ENCODE measurements at regions not wholly inside any gene's neighbourhood (a gene's known extent, or its start where the extent isn't known, plus 50 kb on each side); places are given as distances from the start of the nearest gene placed in this dataset.

DNA sequence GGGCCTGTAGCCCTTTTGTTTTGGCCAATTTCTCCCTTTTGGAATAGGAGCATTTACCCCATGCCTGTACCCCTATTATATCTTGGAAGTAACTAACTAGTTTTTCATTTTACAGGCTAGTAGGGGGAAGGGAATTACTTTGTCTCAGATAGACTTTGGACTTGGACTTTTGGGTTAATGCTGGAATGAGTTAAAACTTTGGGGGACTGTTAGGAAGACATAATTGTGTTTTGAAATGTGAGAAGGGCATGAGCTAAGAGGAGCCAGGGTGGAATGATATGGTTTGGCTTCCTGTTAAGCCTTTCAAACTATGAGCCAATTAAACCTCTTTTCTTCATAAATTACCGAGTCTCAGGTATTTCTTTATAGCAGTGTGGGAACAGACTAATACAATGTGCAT, 168.1 kb downstream of the FGF1 start:
- no peak for DNase-seq
- WGBS (ENCODE audit: insufficient coverage) = no CpG with 5 or more reads among the region's 1 CpG
- Histone ChIP-seq H3K4me3 (replicated peaks in 1 of 3; ENCODE audit: low read depth in 2 of 3, low read length in 3 of 3) (no peak overlapping the region), H3K9me3 (replicated peaks in 1 of 2; ENCODE audit: control insufficient read depth in 1 of 2, insufficient read depth in 1 of 2, low read length in 2 of 2) (peaks cover 0 to 6% of the 10 kb centered on the region in 2 donors), H3K9ac (ENCODE audit: insufficient read depth, low read length, poor library complexity, severe bottlenecking) (no peak overlapping the region), H2AFZ (ENCODE audit: insufficient read depth, low read depth, low read length, poor library complexity, severe bottlenecking) (no peak overlapping the region), H3K4me2 (replicated peaks; ENCODE audit: extremely low read depth, low read length, poor library complexity, severe bottlenecking) (no peak overlapping the region), H4K20me1 (ENCODE audit: insufficient read depth, low read length) (no peaks in the 10 kb centered on the region), H3K27ac (ENCODE audit: low read depth in 1 of 2, low read length in 2 of 2) (no peak overlapping the region), H3K27me3 (ENCODE audit: control insufficient read depth in 2 of 2, insufficient read depth in 2 of 2, low read length in 2 of 2) (no peaks in the 10 kb centered on the region), H3K79me2 (ENCODE audit: insufficient read depth, low read length) (no peaks in the 10 kb centered on the region), H3K36me3 (replicated peaks in 1 of 2; ENCODE audit: control insufficient read depth in 1 of 2, insufficient read depth in 2 of 2, low read length in 2 of 2) (no peaks in the 10 kb centered on the region), H3K4me1 (ENCODE audit: control insufficient read depth in 1 of 2, insufficient read depth in 2 of 2, low read length in 2 of 2) (no peaks in the 10 kb centered on the region)
- H3K27me3 Mint-ChIP-seq (ENCODE audit: low read depth in 3 of 3) = peaks cover 7 to 15% (median 8%) of the 10 kb centered on the region in 3 donors
- H3K27ac Mint-ChIP-seq = no peak overlapping the region
- H3K9me3 Mint-ChIP-seq = peaks cover 0 to 13% (median 7%) of the 10 kb centered on the region in 7 donors
- intact Hi-C loops (cut with micrococcal nuclease) = no loop called here
- H3K4me1 Mint-ChIP-seq = no peaks in the 10 kb centered on the region
- TF ChIP-seq, protein P1, sequence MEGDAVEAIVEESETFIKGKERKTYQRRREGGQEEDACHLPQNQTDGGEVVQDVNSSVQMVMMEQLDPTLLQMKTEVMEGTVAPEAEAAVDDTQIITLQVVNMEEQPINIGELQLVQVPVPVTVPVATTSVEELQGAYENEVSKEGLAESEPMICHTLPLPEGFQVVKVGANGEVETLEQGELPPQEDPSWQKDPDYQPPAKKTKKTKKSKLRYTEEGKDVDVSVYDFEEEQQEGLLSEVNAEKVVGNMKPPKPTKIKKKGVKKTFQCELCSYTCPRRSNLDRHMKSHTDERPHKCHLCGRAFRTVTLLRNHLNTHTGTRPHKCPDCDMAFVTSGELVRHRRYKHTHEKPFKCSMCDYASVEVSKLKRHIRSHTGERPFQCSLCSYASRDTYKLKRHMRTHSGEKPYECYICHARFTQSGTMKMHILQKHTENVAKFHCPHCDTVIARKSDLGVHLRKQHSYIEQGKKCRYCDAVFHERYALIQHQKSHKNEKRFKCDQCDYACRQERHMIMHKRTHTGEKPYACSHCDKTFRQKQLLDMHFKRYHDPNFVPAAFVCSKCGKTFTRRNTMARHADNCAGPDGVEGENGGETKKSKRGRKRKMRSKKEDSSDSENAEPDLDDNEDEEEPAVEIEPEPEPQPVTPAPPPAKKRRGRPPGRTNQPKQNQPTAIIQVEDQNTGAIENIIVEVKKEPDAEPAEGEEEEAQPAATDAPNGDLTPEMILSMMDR (IDR thresholded peaks at IDR 0.05) = no peak
- no peaks in the 10 kb centered on the region for H3K36me3 Mint-ChIP-seq
- H3K4me3 Mint-ChIP-seq = no peak overlapping the region

DNA sequence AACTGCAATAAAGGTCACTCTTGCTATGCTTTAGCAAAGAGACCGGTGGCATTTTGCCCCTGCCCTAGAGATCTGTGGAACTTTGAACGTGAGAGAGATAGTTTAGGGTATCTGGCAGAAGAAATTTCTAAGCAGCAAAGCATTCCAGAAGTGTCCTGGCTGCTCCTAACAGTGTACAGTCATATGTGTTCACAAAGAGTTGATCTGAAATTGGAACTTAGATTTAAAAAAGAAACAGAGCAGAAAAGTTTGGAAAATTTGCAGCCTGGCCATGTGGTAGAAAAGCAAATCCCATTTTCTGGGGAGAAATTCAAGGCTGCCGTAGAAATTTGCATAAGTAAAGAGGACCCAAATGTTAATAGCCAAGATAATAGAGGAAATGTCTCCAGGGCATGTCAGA, 169.2 kb downstream of the FGF1 start:
- DNase-seq = no peak
- Histone ChIP-seq H3K4me2 (replicated peaks; ENCODE audit: extremely low read depth, low read length, poor library complexity, severe bottlenecking) (no peak overlapping the region), H3K4me3 (replicated peaks in 1 of 3; ENCODE audit: low read depth in 2 of 3, low read length in 3 of 3) (no peak overlapping the region), H3K9me3 (replicated peaks in 1 of 2; ENCODE audit: control insufficient read depth in 1 of 2, insufficient read depth in 1 of 2, low read length in 2 of 2) (peaks cover 0 to 6% of the 10 kb centered on the region in 2 donors), H3K9ac (ENCODE audit: insufficient read depth, low read length, poor library complexity, severe bottlenecking) (no peak overlapping the region), H3K36me3 (replicated peaks in 1 of 2; ENCODE audit: control insufficient read depth in 1 of 2, insufficient read depth in 2 of 2, low read length in 2 of 2) (no peaks in the 10 kb centered on the region), H3K27ac (ENCODE audit: low read depth in 1 of 2, low read length in 2 of 2) (no peak overlapping the region), H2AFZ (ENCODE audit: insufficient read depth, low read depth, low read length, poor library complexity, severe bottlenecking) (no peak overlapping the region), H3K4me1 (ENCODE audit: control insufficient read depth in 1 of 2, insufficient read depth in 2 of 2, low read length in 2 of 2) (no peaks in the 10 kb centered on the region), H4K20me1 (ENCODE audit: insufficient read depth, low read length) (no peaks in the 10 kb centered on the region), H3K79me2 (ENCODE audit: insufficient read depth, low read length) (no peaks in the 10 kb centered on the region), H3K27me3 (ENCODE audit: control insufficient read depth in 2 of 2, insufficient read depth in 2 of 2, low read length in 2 of 2) (no peaks in the 10 kb centered on the region)
- Mint-ChIP-seq H3K9me3 (peaks cover 0 to 13% (median 7%) of the 10 kb centered on the region in 7 donors), H3K36me3 (no peaks in the 10 kb centered on the region), H3K4me1 (no peaks in the 10 kb centered on the region), H3K27me3 (ENCODE audit: low read depth in 3 of 3) (peaks cover 8 to 15% (median 8%) of the 10 kb centered on the region in 3 donors), H3K4me3 (no peak overlapping the region), H3K27ac (no peak overlapping the region)
- TF ChIP-seq, protein P1 (IDR thresholded peaks at IDR 0.05) = no peak
- WGBS (ENCODE audit: insufficient coverage) = 94% methylated on average over 3 of the region's 3 CpGs
- intact Hi-C loops (cut with micrococcal nuclease) = no loop called here

All from CD14-positive monocyte (primary cell).